ENCODE measurements at regions not wholly inside any gene's neighbourhood (a gene's known extent, or its start where the extent isn't known, plus 50 kb on each side); places are given as distances from the start of the nearest gene placed in this dataset.

- H3K27me3 ChIP-seq (ENCODE audit: insufficient read depth, low read depth) = peaks cover 92% of the 10 kb centered on the region
- CTCF ChIA-PET = no interaction called here
- TF ChIP-seq CTCF (conservative IDR thresholded peaks at IDR 0.05) (no peak), EZH2 (IDR thresholded peaks at IDR 0.05; ENCODE audit: low read depth) (no peak)
Observed at GRCh38 chr7:25807086-25807611, 344.8 kb upstream of the NFE2L3 start.

GRCh38 chr7:25809441-25809840, 342.6 kb upstream of the NFE2L3 start:
- no TSS peak for BruUV-seq (replicated peaks)
- POLR2A ChIA-PET (ENCODE audit: unreplicated experiment) = no interaction called here

More at GRCh38 chr7:25807086-25807611, 344.8 kb upstream of the NFE2L3 start:
- H4K20me1 ChIP-seq (ENCODE audit: insufficient read depth) = no peaks in the 10 kb centered on the region
- no peak overlapping the region for H3K27ac ChIP-seq
- BruUV-seq (replicated peaks) = no TSS peak
- DNase-seq = no peak
- H3K4me2 ChIP-seq = no peak overlapping the region
- no peak overlapping the region for H2AFZ ChIP-seq
- intact Hi-C loops (cut with micrococcal nuclease; ENCODE audit: unreplicated experiment) = no loop called here
- H3K4me3 ChIP-seq = no peak overlapping the region
- H3K36me3 ChIP-seq (ENCODE audit: low read depth) = no peaks in the 10 kb centered on the region
- no peaks in the 10 kb centered on the region for H3K9me3 ChIP-seq (ENCODE audit: insufficient read depth, low read depth)
- no peaks in the 10 kb centered on the region for H3F3A ChIP-seq (ENCODE audit: insufficient read depth, low read depth)
- no peaks in the 10 kb centered on the region for H3K9me2 ChIP-seq (ENCODE audit: insufficient read depth)
- POLR2A ChIA-PET (ENCODE audit: unreplicated experiment) = no interaction called here
- no peaks in the 10 kb centered on the region for H3K79me2 ChIP-seq (ENCODE audit: low read depth)
- no peaks in the 10 kb centered on the region for H3K4me1 ChIP-seq (replicated peaks; ENCODE audit: insufficient read depth)

GRCh38 chr7:25812086-25812850, 339.7 kb upstream of the NFE2L3 start:
- DNase-seq = no peak
- H3K4me1 ChIP-seq (replicated peaks; ENCODE audit: insufficient read depth) = no peaks in the 10 kb centered on the region
- no peak overlapping the region for H3K4me3 ChIP-seq
- intact Hi-C loops (cut with micrococcal nuclease; ENCODE audit: unreplicated experiment) = no loop called here
- H3K9me2 ChIP-seq (ENCODE audit: insufficient read depth) = no peaks in the 10 kb centered on the region; the same call in 1 of the 2 replicates
- H3K27ac ChIP-seq = no peak overlapping the region
- H3K36me3 ChIP-seq (ENCODE audit: low read depth) = no peaks in the 10 kb centered on the region
- H3K27me3 ChIP-seq (ENCODE audit: insufficient read depth, low read depth) = peaks cover 63% of the 10 kb centered on the region
- no peaks in the 10 kb centered on the region for H3F3A ChIP-seq (ENCODE audit: insufficient read depth, low read depth)
- H2AFZ ChIP-seq = no peak overlapping the region
- TF ChIP-seq EZH2 (IDR thresholded peaks at IDR 0.05; ENCODE audit: low read depth) (no peak), CTCF (conservative IDR thresholded peaks at IDR 0.05) (no peak)
- ChIA-PET POLR2A (ENCODE audit: unreplicated experiment) (no interaction called here), CTCF (interaction anchor here (0.6 kb wide), 1 partner anchor 406 kb away, joined by 3 read pairs; no protein-coding TSS in a partner anchor)
- no peaks in the 10 kb centered on the region for H4K20me1 ChIP-seq (ENCODE audit: insufficient read depth)
- BruUV-seq (replicated peaks) = no TSS peak
- H3K79me2 ChIP-seq (ENCODE audit: low read depth) = no peaks in the 10 kb centered on the region
- no peak overlapping the region for H3K4me2 ChIP-seq
- no peaks in the 10 kb centered on the region for H3K9me3 ChIP-seq (ENCODE audit: insufficient read depth, low read depth)

More at GRCh38 chr7:25809441-25809840, 342.6 kb upstream of the NFE2L3 start:
- Histone ChIP-seq H3K27ac (no peak overlapping the region), H3K36me3 (ENCODE audit: low read depth) (no peaks in the 10 kb centered on the region), H3K4me2 (no peak overlapping the region), H3K4me1 (replicated peaks; ENCODE audit: insufficient read depth) (no peaks in the 10 kb centered on the region), H3F3A (ENCODE audit: insufficient read depth, low read depth) (no peaks in the 10 kb centered on the region), H3K9me2 (ENCODE audit: insufficient read depth) (no peaks in the 10 kb centered on the region), H3K79me2 (ENCODE audit: low read depth) (no peaks in the 10 kb centered on the region), H4K20me1 (ENCODE audit: insufficient read depth) (no peaks in the 10 kb centered on the region), H3K27me3 (ENCODE audit: insufficient read depth, low read depth) (peaks cover 90% of the 10 kb centered on the region), H3K9me3 (ENCODE audit: insufficient read depth, low read depth) (no peaks in the 10 kb centered on the region), H3K4me3 (no peak overlapping the region), H2AFZ (no peak overlapping the region)
- no peak for TF ChIP-seq CTCF (conservative IDR thresholded peaks at IDR 0.05)
- TF ChIP-seq EZH2 (IDR thresholded peaks at IDR 0.05; ENCODE audit: low read depth) = no peak
- CTCF ChIA-PET = no interaction called here
- intact Hi-C loops (cut with micrococcal nuclease; ENCODE audit: unreplicated experiment) = no loop called here
- DNase-seq = no peak
